GM12874 (cell line): ENCODE measurements at regions not wholly inside any gene's neighbourhood (a gene's known extent, or its start where the extent isn't known, plus 50 kb on each side); places are given as distances from the start of the nearest gene placed in this dataset.

ENCODE experiments used
- TF ChIP-seq, protein P1 (sequence below): IDR thresholded peaks from 2 replicates; pipeline ENCODE4 v1.5.1; 2011; ENCODE audit warnings: low read depth, mild to moderate bottlenecking, control low read depth, low read length, moderate library complexity; ENCODE audit not compliant: insufficient read depth

DNA sequence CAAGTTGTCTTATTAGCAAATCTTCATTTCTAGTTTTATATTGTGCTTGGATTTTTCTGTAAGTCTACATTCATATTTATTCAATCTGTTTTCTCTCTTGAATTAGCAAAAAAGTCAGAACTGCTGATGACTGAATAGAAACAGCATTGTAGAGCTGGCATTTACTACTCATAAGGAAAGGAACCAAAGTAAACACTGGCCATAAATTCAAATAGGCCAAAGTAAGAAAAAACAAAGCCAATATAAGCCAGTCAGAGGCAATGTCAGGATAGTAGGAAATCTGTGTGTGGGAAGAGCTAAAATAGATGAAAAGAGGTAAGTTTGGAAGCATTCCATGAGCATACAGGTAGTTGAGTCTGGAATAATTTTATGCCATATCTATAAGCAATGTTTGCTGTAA, 307.2 kb upstream of the SLITRK3 start:
- TF ChIP-seq, protein P1, sequence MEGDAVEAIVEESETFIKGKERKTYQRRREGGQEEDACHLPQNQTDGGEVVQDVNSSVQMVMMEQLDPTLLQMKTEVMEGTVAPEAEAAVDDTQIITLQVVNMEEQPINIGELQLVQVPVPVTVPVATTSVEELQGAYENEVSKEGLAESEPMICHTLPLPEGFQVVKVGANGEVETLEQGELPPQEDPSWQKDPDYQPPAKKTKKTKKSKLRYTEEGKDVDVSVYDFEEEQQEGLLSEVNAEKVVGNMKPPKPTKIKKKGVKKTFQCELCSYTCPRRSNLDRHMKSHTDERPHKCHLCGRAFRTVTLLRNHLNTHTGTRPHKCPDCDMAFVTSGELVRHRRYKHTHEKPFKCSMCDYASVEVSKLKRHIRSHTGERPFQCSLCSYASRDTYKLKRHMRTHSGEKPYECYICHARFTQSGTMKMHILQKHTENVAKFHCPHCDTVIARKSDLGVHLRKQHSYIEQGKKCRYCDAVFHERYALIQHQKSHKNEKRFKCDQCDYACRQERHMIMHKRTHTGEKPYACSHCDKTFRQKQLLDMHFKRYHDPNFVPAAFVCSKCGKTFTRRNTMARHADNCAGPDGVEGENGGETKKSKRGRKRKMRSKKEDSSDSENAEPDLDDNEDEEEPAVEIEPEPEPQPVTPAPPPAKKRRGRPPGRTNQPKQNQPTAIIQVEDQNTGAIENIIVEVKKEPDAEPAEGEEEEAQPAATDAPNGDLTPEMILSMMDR, result no peak

DNA sequence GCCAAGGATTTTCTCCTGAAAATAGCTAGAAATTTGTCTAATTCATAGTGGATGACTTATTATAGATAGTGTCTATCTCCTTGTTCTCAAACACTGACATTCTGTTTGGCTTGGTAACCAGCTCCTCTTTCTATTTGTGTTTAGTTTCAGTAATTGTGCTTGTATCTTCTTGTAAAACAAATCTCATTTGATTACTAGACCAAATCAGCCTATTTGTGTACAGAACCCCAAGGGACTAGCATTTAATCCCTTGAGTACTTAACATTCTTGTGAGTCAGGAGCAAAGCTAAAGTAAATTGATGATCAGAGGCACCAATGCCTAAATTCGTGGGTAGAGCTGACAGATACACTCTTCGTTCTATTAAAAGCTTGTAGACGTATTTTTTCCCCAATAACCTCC, 306.5 kb upstream of the SLITRK3 start:
- TF ChIP-seq, protein P1, result no peak

DNA sequence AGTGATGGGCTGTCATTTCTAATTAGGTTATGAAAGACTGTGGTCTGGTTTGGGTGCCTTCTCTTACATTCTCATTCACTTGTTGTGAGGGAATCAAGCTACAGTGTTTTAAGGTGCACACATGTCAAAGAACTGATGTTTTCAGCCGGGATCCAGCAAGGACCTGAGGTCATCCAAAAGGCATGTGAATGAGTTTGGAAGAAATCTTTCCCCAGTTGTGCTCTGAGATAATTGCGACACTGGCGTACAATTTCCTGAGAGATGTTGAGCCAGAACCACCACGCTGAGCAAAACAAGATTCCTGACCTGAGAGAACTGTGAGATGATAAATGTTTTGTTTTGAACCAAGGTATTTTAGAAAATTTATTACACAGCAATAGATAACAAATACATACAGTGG, 295.3 kb upstream of the SLITRK3 start:
- TF ChIP-seq, protein P1, result no peak

DNA sequence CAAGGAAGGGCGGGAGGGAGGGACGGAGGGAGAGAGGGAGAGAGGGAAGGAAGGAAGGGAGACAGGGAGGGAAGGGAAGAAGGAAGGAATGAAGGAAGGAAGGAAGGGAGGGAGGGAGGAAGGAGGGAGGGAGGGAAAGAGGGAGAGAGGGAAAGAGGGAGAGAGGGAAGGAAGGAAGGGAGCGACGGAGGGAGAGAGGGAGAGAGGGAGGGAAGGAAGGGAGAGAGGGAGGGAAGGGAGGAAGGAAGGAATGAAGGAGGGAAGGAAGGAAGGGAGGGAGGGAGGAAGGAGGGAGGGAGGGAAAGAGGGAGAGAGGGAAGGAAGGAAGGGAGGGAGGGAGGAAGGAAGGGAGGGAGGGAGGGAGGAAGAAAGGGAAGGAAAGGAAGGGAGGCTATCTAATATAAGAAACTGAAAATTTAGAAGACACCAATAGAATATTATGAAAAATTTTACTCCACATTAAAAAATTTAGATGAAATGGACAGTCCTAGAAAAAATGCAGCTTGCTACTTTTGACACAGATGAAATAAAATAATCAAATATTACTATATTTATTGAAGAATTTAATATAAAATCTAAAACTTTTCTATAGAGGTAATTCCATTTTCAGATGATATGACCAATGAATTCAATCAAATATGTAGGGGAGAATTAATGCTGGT, 280.3 kb upstream of the SLITRK3 start:
- TF ChIP-seq, protein P1, result no peak

DNA sequence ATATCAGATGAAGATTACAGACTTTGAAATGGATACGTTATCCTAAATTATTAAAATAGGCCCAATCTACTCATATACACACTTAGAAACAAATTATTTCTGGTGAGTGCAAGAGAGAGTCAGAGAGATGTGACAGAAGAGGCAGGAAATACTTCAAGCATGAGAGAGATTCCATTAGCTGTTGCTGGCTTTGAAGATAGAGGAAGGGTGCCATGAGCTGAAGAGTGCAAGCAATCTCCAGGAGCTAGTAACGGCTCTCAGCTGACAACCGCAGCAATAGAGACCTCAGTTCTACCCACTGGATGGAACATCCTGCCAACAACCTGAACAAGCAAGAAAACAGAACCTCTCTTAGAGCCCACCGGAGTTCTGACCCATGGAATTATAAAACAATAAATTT, 270.7 kb upstream of the SLITRK3 start:
- TF ChIP-seq, protein P1, result no peak

DNA sequence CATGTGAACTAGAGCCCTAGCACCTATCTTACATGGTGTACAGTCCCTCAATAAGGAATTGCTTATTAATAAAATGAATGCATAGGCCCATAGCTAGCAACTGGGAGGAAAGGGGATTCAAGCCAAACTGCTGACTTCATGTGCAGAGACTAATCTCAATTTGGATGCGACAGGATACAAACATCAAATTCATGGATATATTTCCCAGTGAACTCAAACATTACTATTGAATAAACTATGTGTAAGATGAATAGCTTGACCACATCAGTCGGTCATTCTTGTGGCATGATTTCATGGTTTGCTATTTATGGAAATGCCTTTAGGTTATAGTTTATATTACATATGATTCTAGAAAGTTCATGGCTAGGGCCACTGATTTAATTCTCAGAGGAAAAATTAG, 268.6 kb upstream of the SLITRK3 start:
- TF ChIP-seq, protein P1, result no peak

DNA sequence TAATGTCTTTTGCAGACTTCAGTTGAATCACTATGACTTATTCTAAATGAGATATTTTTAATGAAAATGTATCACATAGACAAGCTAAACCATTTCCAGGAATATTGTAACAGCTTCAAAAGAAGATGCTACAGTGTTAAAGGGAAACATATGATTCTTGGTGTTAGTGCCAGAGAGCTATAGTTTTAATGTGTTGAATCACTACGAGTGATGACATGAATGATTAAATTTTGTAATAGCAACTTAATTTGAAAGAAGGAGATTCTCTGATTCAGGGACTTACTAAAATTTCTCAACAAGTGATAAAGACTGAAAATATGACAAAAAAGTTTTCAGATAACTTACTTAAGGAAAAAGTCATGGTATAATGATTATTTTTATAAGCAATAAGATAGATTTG, 267.3 kb upstream of the SLITRK3 start:
- TF ChIP-seq, protein P1, result no peak
